ENCODE measurements at regions not wholly inside any gene's neighbourhood (a gene's known extent, or its start where the extent isn't known, plus 50 kb on each side); places are given as distances from the start of the nearest gene placed in this dataset.

DNA sequence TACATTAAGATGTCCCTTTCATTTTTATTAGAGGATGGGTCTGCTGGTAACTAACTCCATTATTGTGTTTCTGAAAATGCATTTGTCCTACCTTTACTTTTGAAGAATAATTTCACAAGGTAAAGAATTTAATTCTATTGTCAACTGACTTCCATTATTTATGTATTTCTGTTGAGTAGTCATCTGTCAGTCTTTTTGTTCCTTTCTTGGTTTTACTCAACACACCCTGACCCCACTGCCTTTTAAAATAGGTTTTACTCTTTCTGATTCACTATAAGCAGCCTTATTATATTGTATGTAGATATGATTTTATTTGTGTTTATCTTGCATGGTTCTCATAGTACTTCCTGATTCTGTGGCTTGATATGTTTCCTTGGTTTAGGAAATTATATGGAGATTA lies 237.5 kb downstream of the TGFB2 start:
- DNase-seq (ENCODE audit: low spot score): no peak

DNA sequence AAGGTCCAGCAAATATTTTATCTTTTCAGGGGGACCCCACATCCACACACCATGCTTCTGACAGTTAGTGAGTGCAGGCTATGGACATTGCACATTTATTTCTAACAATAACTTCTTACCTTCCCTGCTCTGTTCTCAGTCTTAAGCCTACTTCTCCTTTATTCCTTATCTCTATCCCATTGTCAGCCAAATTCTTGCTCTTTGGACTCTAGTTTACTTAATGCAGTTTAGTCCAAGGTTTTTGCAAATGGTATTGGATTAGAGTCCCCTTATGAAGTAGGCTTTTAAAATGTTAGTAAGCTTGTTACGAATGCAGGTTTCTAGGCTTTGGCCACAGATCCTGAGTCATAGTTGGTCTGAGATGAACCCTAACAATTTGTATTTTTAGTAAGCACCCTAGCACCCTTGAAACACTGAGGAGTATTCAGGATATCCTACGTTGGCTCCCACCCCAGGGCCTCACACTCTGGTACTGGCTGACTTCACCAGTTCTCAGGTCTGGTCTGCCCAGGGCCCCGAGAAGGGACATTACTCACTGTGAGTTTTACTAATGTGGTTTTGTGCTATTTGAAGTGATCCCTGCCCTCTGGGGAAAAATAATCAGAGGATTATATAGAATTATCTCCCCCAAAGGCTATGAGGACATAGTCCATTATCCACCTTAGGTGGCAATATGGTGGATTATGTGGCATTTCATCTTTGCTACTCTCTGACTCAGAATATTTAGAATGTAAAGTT lies 239.5 kb downstream of the TGFB2 start:
- no peak for DNase-seq (ENCODE audit: low spot score)

DNA sequence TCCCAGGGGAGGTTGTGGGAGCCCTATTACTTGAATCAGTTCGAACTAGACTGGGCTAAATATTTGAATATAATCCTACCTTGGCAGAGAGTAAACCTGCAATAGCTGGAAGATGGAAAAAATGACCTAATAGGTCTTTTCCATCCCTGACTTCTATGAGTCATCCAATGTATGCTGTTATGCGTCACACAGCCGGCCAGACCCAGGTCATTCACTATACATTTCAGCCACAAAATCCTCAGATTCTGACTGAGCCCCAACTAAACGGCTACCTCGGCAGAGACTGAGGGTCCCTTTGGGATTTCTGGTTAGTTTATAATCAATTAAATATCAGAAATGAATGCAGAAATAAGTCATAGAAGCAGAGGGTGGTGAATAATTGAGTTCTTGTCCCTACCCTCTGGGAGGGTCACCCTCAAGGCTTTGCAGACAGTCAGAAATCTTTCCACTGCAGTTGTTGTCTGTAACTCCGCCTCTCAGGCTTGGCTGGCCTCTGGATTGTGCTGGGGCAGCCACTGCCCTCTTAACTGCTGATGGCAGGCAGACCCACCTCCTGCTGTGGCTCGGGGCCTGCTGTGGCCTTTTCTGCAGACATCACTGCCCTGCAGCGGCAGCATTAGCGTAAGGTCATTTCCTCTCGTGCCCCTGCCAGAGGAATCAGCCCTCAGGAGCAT lies 240.5 kb downstream of the TGFB2 start:
- DNase-seq (ENCODE audit: low spot score): no peak

DNA sequence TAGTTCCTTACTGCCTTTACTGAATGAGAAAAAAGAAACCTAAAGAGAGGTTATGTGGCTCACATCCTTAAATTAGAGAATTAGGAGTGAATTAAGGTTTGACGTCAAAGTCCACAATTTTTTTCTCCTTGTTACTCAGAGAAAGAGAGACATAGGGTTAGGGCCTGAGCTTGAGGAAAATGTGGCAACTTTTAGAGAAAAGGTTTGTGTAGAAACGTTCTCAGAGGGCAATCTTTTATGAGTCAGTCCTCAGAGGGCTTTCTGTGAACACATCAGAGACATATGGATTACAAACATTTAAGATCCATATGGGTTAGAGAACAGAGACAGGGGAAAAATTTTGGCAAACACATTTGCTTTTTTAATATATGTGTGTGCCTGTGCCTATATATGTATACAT lies 242.8 kb downstream of the TGFB2 start:
- DNase-seq (ENCODE audit: low spot score): no peak

GRCh38 chr1:218588540-218589172 lies 243.5 kb downstream of the TGFB2 start:
- no peak for DNase-seq (ENCODE audit: low spot score)

DNA sequence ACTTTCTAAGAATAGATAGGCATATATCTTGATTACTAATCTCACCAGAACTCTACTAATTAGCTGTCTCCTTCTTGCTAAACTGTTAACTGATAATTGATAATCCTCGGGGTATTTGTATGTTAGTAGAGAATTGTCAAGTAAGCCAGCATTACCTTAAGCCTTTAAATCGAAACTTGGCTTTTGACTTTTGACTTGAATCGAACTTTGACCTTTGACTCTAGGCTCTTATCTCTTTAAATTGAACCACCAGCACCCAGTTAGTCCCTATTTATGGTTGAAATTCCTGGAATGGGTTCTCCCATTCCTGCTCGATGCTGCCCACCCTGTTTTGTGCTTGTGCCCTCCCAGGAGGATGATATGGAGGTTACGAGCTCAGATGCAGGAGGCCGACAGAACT lies 244.4 kb downstream of the TGFB2 start:
- DNase-seq (ENCODE audit: low spot score): no peak

DNA sequence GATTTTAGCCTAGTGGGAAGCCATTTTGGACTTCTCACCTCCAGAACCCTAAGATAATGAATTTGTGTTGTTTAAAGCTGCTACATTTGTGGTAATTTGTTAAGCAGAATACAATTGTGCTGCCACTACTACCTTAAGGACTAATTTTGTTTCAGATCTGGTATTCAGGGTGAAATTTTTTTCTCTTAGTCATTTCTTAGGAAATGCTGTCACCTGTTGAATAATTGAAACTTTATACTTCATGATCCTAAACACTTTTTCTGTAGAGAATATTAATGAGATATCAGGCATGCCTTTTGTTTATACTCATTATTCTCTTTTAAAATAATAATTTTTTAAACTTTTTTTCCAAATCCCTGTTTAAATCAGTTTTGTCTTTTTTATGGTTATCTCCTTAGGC lies 246.8 kb downstream of the TGFB2 start:
- no peak for DNase-seq (ENCODE audit: low spot score)

GRCh38 chr1:218592688-218593087 lies 247.6 kb downstream of the TGFB2 start:
- no peak for DNase-seq (ENCODE audit: low spot score)

DNA sequence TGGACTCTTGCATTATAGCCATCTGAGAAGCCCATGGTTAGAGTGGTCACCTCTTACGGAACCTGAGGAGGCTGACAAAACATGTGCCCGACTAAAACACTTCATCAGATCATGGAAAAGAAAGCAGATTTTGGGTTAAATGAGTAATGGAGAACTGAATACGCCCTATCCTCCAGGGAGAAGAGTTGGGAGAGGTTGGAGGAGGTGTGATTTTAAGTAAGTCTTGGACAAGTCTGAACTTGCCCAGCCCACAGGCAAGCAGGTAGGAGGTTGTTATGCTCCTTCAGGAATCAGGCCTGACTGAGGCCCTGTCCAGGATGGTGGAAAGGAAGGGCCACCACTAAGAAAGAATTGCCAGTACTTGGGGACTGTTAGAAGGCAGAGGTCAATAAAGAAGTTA lies 255.8 kb downstream of the TGFB2 start:
- DNase-seq (ENCODE audit: low spot score): no peak

DNA sequence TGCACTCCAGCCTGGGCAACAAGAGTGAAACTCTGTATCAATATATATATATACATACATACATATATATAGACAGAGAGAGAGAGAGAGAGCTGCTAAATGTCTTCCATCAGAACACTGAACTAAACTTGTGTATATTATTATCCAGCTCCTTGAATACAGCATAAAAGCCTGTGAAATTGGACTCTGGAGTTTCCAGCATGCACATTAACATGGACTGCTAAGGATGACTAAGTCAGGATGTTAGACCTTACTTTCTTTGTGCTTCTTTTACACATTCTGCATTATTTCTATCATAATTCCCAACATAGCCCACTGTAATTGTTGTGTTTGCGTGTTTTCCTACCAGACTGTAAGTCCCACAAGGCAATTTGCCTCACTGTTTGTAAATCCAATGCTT lies 259.1 kb downstream of the TGFB2 start:
- no peak for DNase-seq (ENCODE audit: low spot score)

DNA sequence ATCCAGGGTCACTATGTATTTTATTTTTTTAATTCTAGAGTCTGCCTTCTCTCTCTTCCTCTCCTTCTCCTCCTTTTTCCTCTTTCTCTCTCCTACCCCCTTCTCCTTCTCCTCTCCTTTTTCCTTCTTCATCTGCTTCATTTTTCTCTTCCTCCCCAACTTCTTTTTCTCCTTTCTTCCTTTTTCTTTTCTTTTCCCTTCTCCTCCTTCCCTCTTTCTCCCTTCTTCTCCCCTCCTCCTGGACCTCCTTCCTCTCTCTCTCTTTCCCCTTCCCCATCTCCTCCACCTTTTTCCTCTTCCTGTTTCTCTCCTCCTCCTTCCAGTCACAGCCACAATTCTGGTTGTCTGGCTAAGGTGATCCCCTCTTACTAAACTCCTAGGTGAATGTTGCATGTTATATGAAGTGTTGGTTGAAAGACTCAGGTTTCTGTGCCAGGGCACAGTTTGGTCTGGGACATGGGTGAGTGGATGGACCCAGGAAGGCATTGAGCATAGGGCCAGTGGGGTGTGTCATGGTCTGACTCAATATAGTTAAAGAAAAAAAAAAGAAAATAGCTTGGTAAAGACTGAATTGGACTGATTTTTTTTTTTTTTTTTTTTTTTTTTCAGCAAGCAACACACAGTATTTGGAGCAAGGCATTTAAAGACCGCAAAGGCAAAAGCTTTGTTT lies 266.9 kb downstream of the TGFB2 start:
- DNase-seq (ENCODE audit: low spot score): no peak

DNA sequence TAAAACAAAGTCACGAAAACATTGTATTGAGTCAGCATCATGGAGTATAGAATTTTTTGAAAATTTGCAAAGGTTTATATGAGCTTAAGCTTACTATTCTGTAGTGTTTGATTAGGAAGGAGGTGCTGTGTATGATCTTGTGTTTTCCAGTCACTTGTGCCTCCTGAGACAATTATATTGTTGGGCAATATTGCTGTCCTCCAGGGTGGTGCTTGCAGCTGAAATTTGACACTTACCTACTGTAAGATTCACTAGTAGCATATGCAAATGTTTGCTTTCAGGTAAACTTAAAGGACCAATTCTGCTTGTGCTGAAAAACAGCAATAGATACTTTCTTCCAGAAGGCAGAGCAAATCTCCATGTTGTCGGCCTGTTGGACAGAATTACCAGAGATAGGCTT lies 268.0 kb downstream of the TGFB2 start:
- DNase-seq (ENCODE audit: low spot score): no peak

GRCh38 chr1:218614031-218614430 lies 268.9 kb downstream of the TGFB2 start:
- no peak for DNase-seq (ENCODE audit: low spot score)

DNA sequence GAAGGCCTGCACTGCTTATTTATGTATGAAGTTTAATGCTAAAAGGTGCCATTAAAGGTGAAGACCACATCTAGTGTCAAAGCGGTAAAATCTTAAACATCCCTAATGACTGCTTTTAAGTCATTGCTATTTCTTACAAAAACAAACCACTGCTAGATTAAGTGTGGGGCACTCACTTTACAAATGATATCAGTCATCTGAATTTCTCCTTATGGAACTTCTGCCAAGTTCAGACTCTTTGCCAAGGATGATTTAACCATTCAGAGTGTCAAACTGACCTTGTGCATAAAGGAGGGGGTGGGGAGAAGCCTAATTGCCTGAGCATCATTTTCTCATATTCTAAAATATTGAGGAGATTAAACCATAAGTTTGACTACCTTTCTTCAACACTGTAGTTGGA lies 271.5 kb downstream of the TGFB2 start:
- no peak for DNase-seq (ENCODE audit: low spot score)

DNA sequence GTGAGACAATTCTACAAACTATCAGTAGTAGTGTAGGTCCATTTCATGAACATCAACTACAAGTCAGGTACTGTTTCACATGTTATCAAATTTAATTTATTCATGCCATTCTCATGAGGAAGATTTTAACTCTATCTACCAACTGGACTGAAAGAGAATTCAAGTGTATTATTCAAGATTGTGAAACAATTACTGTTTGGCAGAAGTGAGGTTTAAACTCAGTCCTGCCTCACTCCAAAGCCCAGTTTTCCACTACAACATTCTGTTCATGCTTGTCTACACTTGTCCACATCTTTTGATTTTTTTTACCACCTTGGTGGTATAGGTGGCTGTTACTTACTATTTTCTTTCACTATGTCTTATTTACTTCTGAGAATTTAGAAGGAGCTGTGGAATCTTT lies 272.9 kb downstream of the TGFB2 start:
- no peak for DNase-seq (ENCODE audit: low spot score)

GRCh38 chr1:218620956-218621355 lies 275.8 kb downstream of the TGFB2 start:
- DNase-seq (ENCODE audit: low spot score): no peak

GRCh38 chr1:218624052-218624451 lies 278.9 kb downstream of the TGFB2 start:
- no peak for DNase-seq (ENCODE audit: low spot score)

DNA sequence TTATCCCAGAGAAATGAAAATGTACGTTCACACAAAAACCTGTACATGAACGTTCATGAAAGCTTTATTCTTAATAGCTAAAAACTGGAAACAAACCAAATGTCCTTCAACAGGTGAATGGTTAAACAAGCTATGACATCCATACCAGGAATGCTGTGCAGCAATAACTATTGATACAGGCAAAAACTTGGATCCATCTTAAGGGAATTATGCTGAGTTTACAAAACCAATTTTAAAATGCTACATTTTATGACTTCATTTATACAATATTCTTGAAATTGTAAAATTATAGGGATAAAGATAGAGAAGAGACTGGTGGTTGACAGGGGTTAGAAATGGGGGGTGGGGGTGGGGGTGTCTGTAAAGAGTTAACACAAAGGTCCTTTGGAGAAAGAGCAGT lies 280.3 kb downstream of the TGFB2 start:
- no peak for DNase-seq (ENCODE audit: low spot score)

- DNase-seq (ENCODE audit: low spot score): no peak
Measured at GRCh38 chr1:218633238-218633988, 288.3 kb downstream of the TGFB2 start.

DNA sequence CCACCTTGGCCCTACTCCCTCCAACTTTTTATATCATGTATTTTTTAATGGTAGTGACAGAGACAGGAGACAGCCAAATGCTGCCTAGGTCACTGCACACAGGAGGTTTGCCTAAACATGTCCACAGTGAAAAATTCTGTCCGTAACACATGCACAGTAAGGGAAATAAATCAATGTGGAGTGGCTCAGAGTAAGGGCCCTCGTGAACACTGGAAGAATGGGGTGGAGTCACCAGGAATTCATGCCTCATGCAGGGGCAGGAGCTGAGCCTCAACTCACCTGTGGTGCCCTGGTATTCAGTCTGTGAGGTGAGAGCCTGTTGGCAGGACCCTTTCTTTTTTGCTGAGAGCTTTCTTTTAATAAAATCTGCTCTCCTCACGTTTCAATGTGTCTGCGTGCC lies 289.1 kb downstream of the TGFB2 start:
- DNase-seq (ENCODE audit: low spot score): no peak

- no peak for DNase-seq (ENCODE audit: low spot score)
Measured at GRCh38 chr1:218636548-218636947, 291.4 kb downstream of the TGFB2 start.

- no peak for DNase-seq (ENCODE audit: low spot score)
Measured at GRCh38 chr1:218640173-218640572, 295.0 kb downstream of the TGFB2 start.
